Hepatocyte (in vitro differentiated cells): ENCODE measurements at regions not wholly inside any gene's neighbourhood (a gene's known extent, or its start where the extent isn't known, plus 50 kb on each side); places are given as distances from the start of the nearest gene placed in this dataset.

ENCODE experiments used
- EZH2 ChIP-seq: fragments of 200-600 bp; sonication (generic); IDR thresholded peaks from 2 replicates; pipeline ENCODE4 v1.6.1; 2016; ENCODE audit warnings: antibody characterized with exemption, mild to moderate bottlenecking, borderline replicate concordance
- EZH2phosphoT487 ChIP-seq: fragments of 200-600 bp; sonication (generic); IDR thresholded peaks from one replicate; pipeline ENCODE4 v1.6.1; 2018; ENCODE audit warnings: antibody characterized with exemption, mild to moderate bottlenecking, low read depth, moderate library complexity; ENCODE audit not compliant: unreplicated experiment, severe bottlenecking
- TF ChIP-seq, protein P1 (sequence below): fragments of 200-600 bp; sonication (generic); IDR thresholded peaks from 2 replicates; pipeline ENCODE4 v1.5.1; 2016; ENCODE audit warnings: antibody characterized with exemption, mild to moderate bottlenecking; ENCODE audit not compliant: poor library complexity

GRCh38 chr1:214208460-214208859 is 72.5 kb upstream of the SMYD2 start:
- TF ChIP-seq, protein P1, sequence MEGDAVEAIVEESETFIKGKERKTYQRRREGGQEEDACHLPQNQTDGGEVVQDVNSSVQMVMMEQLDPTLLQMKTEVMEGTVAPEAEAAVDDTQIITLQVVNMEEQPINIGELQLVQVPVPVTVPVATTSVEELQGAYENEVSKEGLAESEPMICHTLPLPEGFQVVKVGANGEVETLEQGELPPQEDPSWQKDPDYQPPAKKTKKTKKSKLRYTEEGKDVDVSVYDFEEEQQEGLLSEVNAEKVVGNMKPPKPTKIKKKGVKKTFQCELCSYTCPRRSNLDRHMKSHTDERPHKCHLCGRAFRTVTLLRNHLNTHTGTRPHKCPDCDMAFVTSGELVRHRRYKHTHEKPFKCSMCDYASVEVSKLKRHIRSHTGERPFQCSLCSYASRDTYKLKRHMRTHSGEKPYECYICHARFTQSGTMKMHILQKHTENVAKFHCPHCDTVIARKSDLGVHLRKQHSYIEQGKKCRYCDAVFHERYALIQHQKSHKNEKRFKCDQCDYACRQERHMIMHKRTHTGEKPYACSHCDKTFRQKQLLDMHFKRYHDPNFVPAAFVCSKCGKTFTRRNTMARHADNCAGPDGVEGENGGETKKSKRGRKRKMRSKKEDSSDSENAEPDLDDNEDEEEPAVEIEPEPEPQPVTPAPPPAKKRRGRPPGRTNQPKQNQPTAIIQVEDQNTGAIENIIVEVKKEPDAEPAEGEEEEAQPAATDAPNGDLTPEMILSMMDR, result no peak
- TF ChIP-seq EZH2, result no peak
- no peak for TF ChIP-seq EZH2phosphoT487
